Testis (tissue), 2 donors: ENCODE measurements at regions not wholly inside any gene's neighbourhood (a gene's known extent, or its start where the extent isn't known, plus 50 kb on each side); places are given as distances from the start of the nearest gene placed in this dataset.

Experiments
- DNase-seq: peaks from one replicate; pipeline ENCODE4 v3.0.0-alpha.2; 2019
- H3K27ac ChIP-seq, 2 donors: fragments of 200-600 bp; sonication (generic); one replicate each; pipeline ENCODE4 v1.5.1; 2019
- H3K27me3 ChIP-seq: fragments of 200-600 bp; sonication (generic); one replicate; pipeline ENCODE4 v1.5.1; 2019
- H3K36me3 ChIP-seq: fragments of 200-600 bp; sonication (generic); one replicate; pipeline ENCODE4 v1.5.1; 2017; ENCODE audit warnings: low read depth; ENCODE audit errors: missing control alignments
- H3K4me1 ChIP-seq: fragments of 200-600 bp; sonication (generic); one replicate; pipeline ENCODE4 v1.5.1; 2019
- H3K4me3 ChIP-seq, 2 donors: fragments of 200-600 bp; sonication (generic); one replicate each; pipeline ENCODE4 v1.5.1; 2017 to 2019
- H3K9me3 ChIP-seq: fragments of 200-600 bp; sonication (generic); one replicate; pipeline ENCODE4 v1.5.1; 2017
- CTCF ChIP-seq, 3 experiments: fragments of 450-650 bp in 2 of 3; fragments of 200-600 bp in 1 of 3; sonication (generic) in 1 of 3; IDR thresholded peaks; one replicate each; pipeline ENCODE4 v1.5.1; 2016 to 2019; ENCODE audit warnings: antibody characterized with exemption in 3 of 3, mild to moderate bottlenecking in 2 of 3, moderate library complexity in 1 of 3
- POLR2A ChIP-seq: fragments of 450-650 bp; IDR thresholded peaks from one replicate; pipeline ENCODE4 v1.6.1; 2017; ENCODE audit warnings: antibody characterized with exemption, mild to moderate bottlenecking, moderate library complexity
- WGBS, 2 donors: methylation state at CpG; one replicate each; pipeline ENCODE4 v1.1.5; 2018; 5-methylcytosine and 5-hydroxymethylcytosine counted together
- intact Hi-C: fragments of 100-400 bp; cut with DNase I; formaldehyde crosslinking; loops from one replicate; pipeline ENCODE4 v1.15.1; 2023; ENCODE audit warnings: low total_unique reads

DNA sequence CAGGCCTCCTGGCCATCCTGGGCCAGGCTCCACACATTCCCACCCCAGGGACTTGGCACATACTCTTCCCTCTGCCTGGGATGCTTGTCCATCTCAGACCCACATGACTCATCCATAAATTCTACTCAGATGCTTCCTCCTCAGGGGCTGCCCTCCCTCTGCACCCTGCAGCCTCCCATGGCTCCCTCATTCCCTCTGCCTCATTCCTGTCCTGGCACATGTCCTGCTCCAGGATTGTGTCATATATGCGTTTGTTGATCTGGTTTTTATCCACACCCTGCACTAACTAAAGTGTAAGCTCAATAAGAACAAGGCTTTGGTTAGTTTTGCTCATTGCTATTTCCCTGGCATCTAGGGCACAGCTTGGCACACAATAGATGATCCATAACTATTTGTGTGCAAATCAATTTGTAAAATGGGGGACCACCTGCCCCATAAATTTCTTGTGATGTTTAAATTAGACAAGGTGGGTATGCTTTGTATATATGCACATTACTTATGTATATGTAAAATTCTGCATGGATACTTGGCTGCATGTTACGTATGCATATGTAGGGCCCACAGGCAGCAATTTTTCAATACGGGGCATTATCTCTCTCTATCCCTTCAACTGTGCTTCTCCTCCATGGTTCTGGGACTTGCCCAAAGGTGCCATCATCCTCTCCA lies 191.4 kb downstream of the PTPRU start:
- Histone ChIP-seq H3K4me3 (no peak overlapping the region), H3K9me3 (no peaks in the 10 kb centered on the region), H3K36me3 (no peaks in the 10 kb centered on the region), H3K27me3 (no peaks in the 10 kb centered on the region), H3K4me1 (no peaks in the 10 kb centered on the region), H3K27ac (no peak overlapping the region)
- intact Hi-C loops: no loop called here
- 75 to 85% methylated on average over 3 of the region's 3 CpGs for WGBS, 2 donors
- no peak for TF ChIP-seq POLR2A
- TF ChIP-seq CTCF (IDR thresholded peaks at IDR 0.05): no peak
- DNase-seq: no peak

GRCh38 chr1:29426701-29427279 lies 190.5 kb downstream of the PTPRU start:
- no peak for DNase-seq
- Histone ChIP-seq H3K36me3 (no peaks in the 10 kb centered on the region), H3K4me3 (no peak overlapping the region), H3K27ac (no peak overlapping the region), H3K9me3 (no peaks in the 10 kb centered on the region), H3K4me1 (no peaks in the 10 kb centered on the region), H3K27me3 (no peaks in the 10 kb centered on the region)
- WGBS, 2 donors: 83 to 87% methylated on average over 7 of the region's 7 CpGs
- intact Hi-C loops: no loop called here
- TF ChIP-seq CTCF (IDR thresholded peaks at IDR 0.05) (no peak), POLR2A (no peak)

DNA sequence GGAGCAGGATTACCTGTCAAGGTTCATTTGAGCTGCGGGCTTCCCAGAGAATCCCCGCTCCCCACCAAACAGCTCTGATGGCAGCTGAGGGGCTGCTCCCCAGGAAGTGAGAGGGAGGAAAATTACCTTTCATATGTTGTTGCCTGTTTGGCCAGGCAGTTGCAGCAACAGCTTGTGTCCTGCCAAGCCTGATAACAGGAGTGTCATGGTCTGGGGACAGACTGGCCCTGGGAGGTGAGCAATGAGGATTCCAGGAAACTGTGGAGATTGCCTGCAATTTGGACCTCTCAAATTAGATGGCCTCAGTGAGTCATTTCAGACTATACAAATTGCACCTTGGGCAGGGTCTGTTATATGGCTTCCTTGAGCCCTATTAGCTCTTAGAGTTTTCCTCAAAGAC lies 189.3 kb downstream of the PTPRU start:
- DNase-seq: no peak
- H3K36me3 ChIP-seq: no peaks in the 10 kb centered on the region
- no peak overlapping the region for H3K4me3 ChIP-seq
- H3K27ac ChIP-seq: no peak overlapping the region
- intact Hi-C loops: no loop called here
- WGBS, 2 donors: 88 to 95% methylated on average over 2 of the region's 2 CpGs
- no peak for TF ChIP-seq CTCF (IDR thresholded peaks at IDR 0.05)
- no peak for TF ChIP-seq POLR2A
- H3K4me1 ChIP-seq: no peaks in the 10 kb centered on the region
- H3K27me3 ChIP-seq: no peaks in the 10 kb centered on the region
- H3K9me3 ChIP-seq: no peaks in the 10 kb centered on the region

DNA sequence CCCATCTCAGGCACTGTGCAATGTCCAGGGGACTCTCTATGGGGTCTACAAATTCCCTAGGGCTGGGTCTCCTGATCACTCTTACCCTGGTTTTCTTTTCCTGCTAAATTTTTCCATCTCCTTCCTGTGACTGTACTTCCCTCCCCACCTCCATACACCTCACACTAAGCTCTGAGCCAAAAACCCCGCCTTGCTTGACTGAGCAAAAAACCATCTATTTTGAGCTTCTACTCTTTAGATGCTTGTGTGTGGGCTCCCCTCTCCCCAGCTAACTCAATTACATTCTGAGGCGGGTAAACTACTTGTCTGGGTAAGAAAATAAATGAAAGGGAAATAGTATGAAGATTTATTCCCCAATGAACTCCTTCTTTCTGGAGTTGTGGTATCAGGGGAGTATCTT lies 187.9 kb downstream of the PTPRU start:
- Histone ChIP-seq H3K4me1 (no peaks in the 10 kb centered on the region), H3K4me3 (no peak overlapping the region), H3K36me3 (no peaks in the 10 kb centered on the region), H3K9me3 (no peaks in the 10 kb centered on the region), H3K27ac (no peak overlapping the region), H3K27me3 (no peaks in the 10 kb centered on the region)
- TF ChIP-seq POLR2A: no peak
- no peak for TF ChIP-seq CTCF (IDR thresholded peaks at IDR 0.05)
- WGBS, 2 donors: 78 to 92% methylated on average over 2 of the region's 2 CpGs
- intact Hi-C loops: no loop called here
- DNase-seq: no peak

DNA sequence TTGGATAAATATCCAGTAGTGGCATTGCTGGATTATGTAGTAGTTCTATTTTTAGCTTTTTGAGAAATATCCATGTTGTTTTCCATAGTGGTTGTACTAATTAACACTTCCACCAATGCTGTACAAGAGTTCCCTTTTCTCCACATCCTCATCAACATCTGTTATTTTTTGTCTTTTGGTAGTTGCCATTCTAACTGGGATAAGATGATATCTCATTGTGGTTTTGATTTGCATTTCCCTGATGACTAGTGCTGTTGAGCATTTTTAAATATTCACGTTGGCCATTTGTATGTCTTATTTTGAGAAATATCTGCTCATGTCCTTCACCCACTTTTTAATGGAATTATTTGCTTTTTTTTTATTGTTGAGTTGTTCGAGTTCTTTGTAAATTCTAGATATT lies 183.9 kb downstream of the PTPRU start:
- DNase-seq: no peak
- Histone ChIP-seq H3K9me3 (no peaks in the 10 kb centered on the region), H3K27ac (no peak overlapping the region), H3K4me1 (no peaks in the 10 kb centered on the region), H3K27me3 (no peaks in the 10 kb centered on the region), H3K36me3 (no peaks in the 10 kb centered on the region), H3K4me3 (no peak overlapping the region)
- intact Hi-C loops: no loop called here
- no peak for TF ChIP-seq CTCF (IDR thresholded peaks at IDR 0.05)
- no peak for TF ChIP-seq POLR2A
- whole genome bisulfite sequencing, 2 donors: 83 to 87% methylated on average over 2 of the region's 2 CpGs
